IPS-18a (cell line): ENCODE measurements at regions not wholly inside any gene's neighbourhood (a gene's known extent, or its start where the extent isn't known, plus 50 kb on each side); places are given as distances from the start of the nearest gene placed in this dataset.

ENCODE experiments used
- H3K27ac ChIP-seq: one replicate; pipeline ENCODE4 v1.5.1; 2013; ENCODE audit warnings: low read length
- H3K27me3 ChIP-seq: one replicate; pipeline ENCODE4 v1.6.1; 2013; ENCODE audit warnings: mild to moderate bottlenecking, low read length; ENCODE audit not compliant: control insufficient read depth, insufficient read depth
- H3K36me3 ChIP-seq: one replicate; pipeline ENCODE4 v1.6.1; 2013; ENCODE audit warnings: low read depth, low read length; ENCODE audit not compliant: control insufficient read depth
- H3K4me1 ChIP-seq: one replicate; pipeline ENCODE4 v1.6.1; 2013; ENCODE audit warnings: low read depth, low read length; ENCODE audit not compliant: control insufficient read depth
- H3K4me3 ChIP-seq: one replicate; pipeline ENCODE4 v1.5.1; 2013; ENCODE audit warnings: low read length
- H3K9ac ChIP-seq: one replicate; pipeline ENCODE4 v1.6.1; 2013; ENCODE audit warnings: mild to moderate bottlenecking, low read length, moderate library complexity
- H3K9me3 ChIP-seq: one replicate; pipeline ENCODE4 v1.6.1; 2013; ENCODE audit warnings: low read depth, low read length; ENCODE audit not compliant: control insufficient read depth

- Histone ChIP-seq H3K27ac (no peak overlapping the region), H3K9me3 (no peaks in the 10 kb centered on the region), H3K27me3 (no peaks in the 10 kb centered on the region), H3K4me1 (no peaks in the 10 kb centered on the region), H3K9ac (no peak overlapping the region), H3K4me3 (no peak overlapping the region), H3K36me3 (no peaks in the 10 kb centered on the region)
Measured at GRCh38 chr2:133624551-133624950, 56.3 kb upstream of the NCKAP5 start.

- no peak overlapping the region for H3K27ac ChIP-seq
- H3K27me3 ChIP-seq, result no peaks in the 10 kb centered on the region
- H3K4me1 ChIP-seq, result no peaks in the 10 kb centered on the region
- H3K36me3 ChIP-seq, result no peaks in the 10 kb centered on the region
- H3K9ac ChIP-seq, result no peak overlapping the region
- no peak overlapping the region for H3K4me3 ChIP-seq
- H3K9me3 ChIP-seq, result no peaks in the 10 kb centered on the region
Measured at GRCh38 chr2:133627741-133628140, 59.5 kb upstream of the NCKAP5 start.

- Histone ChIP-seq H3K27ac (no peak overlapping the region), H3K36me3 (no peaks in the 10 kb centered on the region), H3K4me3 (no peak overlapping the region), H3K9me3 (no peaks in the 10 kb centered on the region), H3K4me1 (no peaks in the 10 kb centered on the region), H3K9ac (no peak overlapping the region), H3K27me3 (no peaks in the 10 kb centered on the region)
Measured at GRCh38 chr2:133633309-133633708, 65.0 kb upstream of the NCKAP5 start.

DNA sequence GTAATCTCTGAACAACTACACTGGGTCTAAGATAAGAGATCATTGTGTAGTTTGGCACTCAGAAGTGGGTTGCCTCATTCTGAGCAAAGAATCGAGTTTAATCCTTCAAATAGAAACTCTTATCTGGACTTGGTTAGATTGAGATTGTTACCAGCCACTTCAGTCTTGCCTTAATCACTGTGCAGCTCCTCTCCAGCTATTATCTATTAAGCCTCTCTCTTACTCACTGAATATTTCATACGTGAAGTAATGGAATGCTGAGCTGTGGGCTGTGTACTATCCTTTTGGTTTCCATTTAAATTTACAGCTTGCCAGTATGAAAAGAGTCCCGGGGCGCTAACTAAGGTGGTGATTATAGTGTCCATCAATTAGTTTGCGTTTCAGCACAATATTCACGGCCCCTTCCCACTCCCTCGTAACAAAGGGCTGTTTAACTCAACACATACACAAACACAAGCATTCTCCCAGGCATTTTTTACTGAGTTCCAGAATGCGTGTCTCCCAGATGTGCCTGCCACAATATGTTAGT lies 65.7 kb upstream of the NCKAP5 start:
- H3K4me1 ChIP-seq, result no peaks in the 10 kb centered on the region
- H3K27me3 ChIP-seq, result no peaks in the 10 kb centered on the region
- no peak overlapping the region for H3K27ac ChIP-seq
- no peaks in the 10 kb centered on the region for H3K36me3 ChIP-seq
- H3K9ac ChIP-seq, result no peak overlapping the region
- no peaks in the 10 kb centered on the region for H3K9me3 ChIP-seq
- H3K4me3 ChIP-seq, result no peak overlapping the region

DNA sequence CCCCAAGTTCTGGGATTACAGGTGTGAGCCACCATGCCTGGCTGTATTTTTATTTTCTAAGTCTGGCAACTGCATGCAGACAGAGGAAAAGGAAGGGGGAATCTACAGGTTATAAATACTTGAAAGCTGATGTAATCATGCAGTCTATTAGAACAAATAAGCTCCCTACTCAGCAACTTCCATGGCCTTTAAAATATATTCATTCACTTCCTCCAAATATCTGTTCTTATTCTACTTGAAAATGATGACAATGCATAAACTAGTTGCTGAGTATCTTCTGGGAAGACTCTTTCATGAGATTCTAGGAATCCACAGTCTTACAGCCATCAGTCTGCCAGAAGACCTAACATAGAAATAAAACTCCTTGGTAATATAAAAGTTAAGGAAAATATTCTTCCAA lies 66.9 kb upstream of the NCKAP5 start:
- Histone ChIP-seq H3K4me1 (no peaks in the 10 kb centered on the region), H3K4me3 (no peak overlapping the region), H3K9ac (no peak overlapping the region)

GRCh38 chr2:133636287-133636686 lies 68.0 kb upstream of the NCKAP5 start:
- no peak overlapping the region for H3K27ac ChIP-seq
- no peak overlapping the region for H3K9ac ChIP-seq

More for the DNA sequence above, 66.9 kb upstream of the NCKAP5 start:
- Histone ChIP-seq H3K27ac (no peak overlapping the region), H3K36me3 (no peaks in the 10 kb centered on the region), H3K9me3 (no peaks in the 10 kb centered on the region), H3K27me3 (no peaks in the 10 kb centered on the region)

DNA sequence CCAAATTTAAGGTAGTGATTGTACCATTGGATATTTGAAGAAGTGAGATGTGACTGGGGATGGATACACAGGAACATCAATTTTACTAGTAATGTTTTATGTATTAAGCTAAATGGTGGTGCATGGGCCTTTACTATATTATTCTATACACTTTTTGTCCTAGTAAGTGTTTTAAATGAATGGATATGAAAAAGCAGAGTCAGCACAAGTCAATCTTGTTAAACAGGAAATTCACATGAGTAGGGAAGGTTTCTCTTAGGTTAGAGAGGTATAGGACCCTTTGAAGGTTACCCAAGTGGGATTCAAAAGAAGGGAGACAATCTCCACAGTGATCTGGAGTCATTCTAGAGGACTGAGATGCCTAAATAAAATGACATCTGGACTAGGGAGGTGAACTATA lies 71.8 kb upstream of the NCKAP5 start:
- no peaks in the 10 kb centered on the region for H3K9me3 ChIP-seq
- H3K4me1 ChIP-seq, result peaks cover 11% of the 10 kb centered on the region
- H3K9ac ChIP-seq, result no peak overlapping the region
- no peak overlapping the region for H3K27ac ChIP-seq
- H3K4me3 ChIP-seq, result no peak overlapping the region
- no peaks in the 10 kb centered on the region for H3K36me3 ChIP-seq
- H3K27me3 ChIP-seq, result no peaks in the 10 kb centered on the region

More at GRCh38 chr2:133636287-133636686, 68.0 kb upstream of the NCKAP5 start:
- H3K36me3 ChIP-seq, result no peaks in the 10 kb centered on the region
- H3K4me1 ChIP-seq, result no peaks in the 10 kb centered on the region
- H3K27me3 ChIP-seq, result no peaks in the 10 kb centered on the region
- H3K9me3 ChIP-seq, result no peaks in the 10 kb centered on the region
- no peak overlapping the region for H3K4me3 ChIP-seq

DNA sequence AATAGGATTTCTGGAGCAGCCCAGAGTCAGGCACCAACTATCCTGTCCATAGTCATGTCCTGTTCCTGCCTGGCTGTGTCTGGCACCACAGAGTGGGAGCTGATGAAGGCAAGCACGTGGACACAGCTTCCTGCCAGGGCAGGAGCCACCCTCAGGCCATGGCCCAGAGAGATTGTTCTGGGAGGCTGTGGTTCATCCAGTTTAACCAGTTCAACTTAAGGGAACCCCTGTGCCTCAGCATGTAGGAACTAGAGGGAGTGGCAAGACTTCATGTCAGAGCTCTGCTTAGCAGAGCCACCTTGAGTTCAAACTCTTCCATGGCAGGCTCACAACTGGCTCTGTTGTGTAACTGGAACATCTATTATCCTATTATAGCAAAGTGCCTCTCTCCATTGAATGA lies 73.2 kb upstream of the NCKAP5 start:
- no peak overlapping the region for H3K9ac ChIP-seq
- no peak overlapping the region for H3K27ac ChIP-seq
- H3K4me1 ChIP-seq, result peaks cover 11% of the 10 kb centered on the region
- H3K27me3 ChIP-seq, result no peaks in the 10 kb centered on the region
- H3K4me3 ChIP-seq, result no peak overlapping the region
- no peaks in the 10 kb centered on the region for H3K36me3 ChIP-seq
- H3K9me3 ChIP-seq, result no peaks in the 10 kb centered on the region

GRCh38 chr2:133641942-133642725 lies 73.9 kb upstream of the NCKAP5 start:
- Histone ChIP-seq H3K27ac (no peak overlapping the region), H3K4me3 (no peak overlapping the region), H3K27me3 (no peaks in the 10 kb centered on the region), H3K36me3 (no peaks in the 10 kb centered on the region), H3K9me3 (no peaks in the 10 kb centered on the region), H3K9ac (no peak overlapping the region), H3K4me1 (peaks cover 11% of the 10 kb centered on the region)

GRCh38 chr2:133642791-133643191 lies 74.5 kb upstream of the NCKAP5 start:
- peaks cover 11% of the 10 kb centered on the region for H3K4me1 ChIP-seq
- H3K4me3 ChIP-seq, result no peak overlapping the region
- H3K27ac ChIP-seq, result no peak overlapping the region
- H3K36me3 ChIP-seq, result no peaks in the 10 kb centered on the region
- H3K27me3 ChIP-seq, result no peaks in the 10 kb centered on the region
- H3K9me3 ChIP-seq, result no peaks in the 10 kb centered on the region
- no peak overlapping the region for H3K9ac ChIP-seq

DNA sequence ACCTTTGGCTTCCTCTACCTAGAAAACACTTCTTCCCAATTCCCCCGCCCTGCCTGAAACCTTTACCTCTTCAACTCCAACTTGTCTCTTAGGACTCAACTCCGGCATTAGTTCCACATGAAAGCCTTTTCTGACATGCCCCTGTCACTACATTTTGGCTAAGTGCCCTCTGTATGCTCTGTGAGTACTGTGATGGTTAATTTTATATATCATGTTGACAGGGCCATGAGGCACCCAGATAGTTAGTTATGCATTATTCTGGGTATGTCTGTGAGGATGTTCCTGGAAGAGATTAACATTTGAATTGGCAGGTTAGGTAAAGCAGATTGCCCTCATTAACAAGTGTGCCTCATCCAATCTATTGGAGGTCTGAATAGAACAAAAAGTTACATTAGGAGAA lies 75.6 kb upstream of the NCKAP5 start:
- Histone ChIP-seq H3K27ac (no peak overlapping the region), H3K4me1 (peaks cover 11% of the 10 kb centered on the region), H3K4me3 (no peak overlapping the region)

DNA sequence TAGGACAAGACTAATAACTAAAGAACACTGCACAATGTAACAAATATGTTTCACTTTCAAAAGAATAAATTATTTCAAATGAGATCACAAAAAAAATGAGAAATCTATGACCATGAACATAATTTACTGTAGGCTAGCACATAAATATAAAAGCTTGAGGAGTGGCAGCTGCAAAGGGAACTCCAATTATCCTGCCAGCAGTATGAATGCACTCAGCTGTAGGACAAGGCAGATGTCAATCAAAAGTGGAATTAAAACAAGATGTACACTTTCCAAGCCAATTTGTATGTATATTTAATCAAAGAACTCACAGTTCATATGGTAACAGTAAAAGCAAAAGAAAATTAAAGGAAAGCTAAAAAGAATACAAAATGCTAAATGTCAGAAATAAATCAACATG lies 76.6 kb upstream of the NCKAP5 start:
- no peaks in the 10 kb centered on the region for H3K36me3 ChIP-seq
- peaks cover 11% of the 10 kb centered on the region for H3K4me1 ChIP-seq
- H3K9me3 ChIP-seq, result no peaks in the 10 kb centered on the region
- no peak overlapping the region for H3K27ac ChIP-seq
- H3K4me3 ChIP-seq, result no peak overlapping the region
- H3K9ac ChIP-seq, result no peak overlapping the region
- no peaks in the 10 kb centered on the region for H3K27me3 ChIP-seq

More for the DNA sequence above, 75.6 kb upstream of the NCKAP5 start:
- H3K36me3 ChIP-seq, result no peaks in the 10 kb centered on the region
- no peaks in the 10 kb centered on the region for H3K27me3 ChIP-seq
- no peaks in the 10 kb centered on the region for H3K9me3 ChIP-seq
- no peak overlapping the region for H3K9ac ChIP-seq
